Neural crest cell (in vitro differentiated cells): ENCODE measurements at regions not wholly inside any gene's neighbourhood (a gene's known extent, or its start where the extent isn't known, plus 50 kb on each side); places are given as distances from the start of the nearest gene placed in this dataset.

Source experiments
- DNase-seq: peaks from one replicate; pipeline ENCODE4 v3.0.0; 2021; ENCODE audit warnings: low read depth, mixed read lengths, low spot score
- H3K27ac Mint-ChIP-seq: one replicate; pipeline ENCODE4 v1.8.0; 2021; ENCODE audit warnings: mild to moderate bottlenecking, mixed read lengths; ENCODE audit not compliant: unreplicated experiment
- H3K27me3 Mint-ChIP-seq: 2 replicates; pipeline ENCODE4 v1.8.0; 2021; ENCODE audit warnings: low read depth, mild to moderate bottlenecking, mixed read lengths
- H3K36me3 Mint-ChIP-seq: 2 replicates; pipeline ENCODE4 v1.8.0; 2021; ENCODE audit warnings: low read depth, mild to moderate bottlenecking, mixed read lengths
- H3K4me1 Mint-ChIP-seq: 2 replicates; pipeline ENCODE4 v1.8.0; 2021; ENCODE audit warnings: mixed read lengths
- H3K4me3 Mint-ChIP-seq: one replicate; pipeline ENCODE4 v1.8.0; 2021; ENCODE audit warnings: mild to moderate bottlenecking, mixed read lengths
- H3K9me3 Mint-ChIP-seq: 2 replicates; pipeline ENCODE4 v1.8.0; 2021; ENCODE audit warnings: mixed read lengths
- TF ChIP-seq, protein P1 (sequence below): fragments of 200-600 bp; sonication (generic); conservative IDR thresholded peaks from 2 replicates; pipeline ENCODE4 v1.5.0; 2021; ENCODE audit warnings: antibody characterized with exemption, mild to moderate bottlenecking

DNA sequence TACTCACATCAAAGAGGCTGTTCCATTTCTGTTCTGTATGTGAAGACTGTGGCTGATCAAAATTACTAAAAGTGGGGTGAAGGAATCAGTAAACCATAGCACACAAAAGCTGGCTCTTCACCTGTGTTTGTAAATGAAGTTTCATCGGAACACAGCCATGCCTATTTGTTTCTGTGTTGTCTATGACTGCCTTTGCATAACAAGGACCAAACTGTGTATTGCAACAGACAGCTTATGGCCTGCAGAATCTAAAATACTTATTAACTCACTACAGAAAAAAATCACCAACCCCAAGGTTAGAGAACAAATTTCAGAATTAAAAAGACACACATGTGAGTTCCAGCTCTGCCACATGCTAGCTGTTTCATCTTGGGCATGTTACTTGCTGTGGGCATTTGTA, 163.9 kb downstream of the LYPLAL1 start:
- Mint-ChIP-seq H3K27me3 (no peaks in the 10 kb centered on the region), H3K4me3 (no peak overlapping the region), H3K9me3 (no peaks in the 10 kb centered on the region), H3K4me1 (no peaks in the 10 kb centered on the region), H3K36me3 (no peaks in the 10 kb centered on the region), H3K27ac (no peak overlapping the region)
- DNase-seq, result no peak
- TF ChIP-seq, protein P1, sequence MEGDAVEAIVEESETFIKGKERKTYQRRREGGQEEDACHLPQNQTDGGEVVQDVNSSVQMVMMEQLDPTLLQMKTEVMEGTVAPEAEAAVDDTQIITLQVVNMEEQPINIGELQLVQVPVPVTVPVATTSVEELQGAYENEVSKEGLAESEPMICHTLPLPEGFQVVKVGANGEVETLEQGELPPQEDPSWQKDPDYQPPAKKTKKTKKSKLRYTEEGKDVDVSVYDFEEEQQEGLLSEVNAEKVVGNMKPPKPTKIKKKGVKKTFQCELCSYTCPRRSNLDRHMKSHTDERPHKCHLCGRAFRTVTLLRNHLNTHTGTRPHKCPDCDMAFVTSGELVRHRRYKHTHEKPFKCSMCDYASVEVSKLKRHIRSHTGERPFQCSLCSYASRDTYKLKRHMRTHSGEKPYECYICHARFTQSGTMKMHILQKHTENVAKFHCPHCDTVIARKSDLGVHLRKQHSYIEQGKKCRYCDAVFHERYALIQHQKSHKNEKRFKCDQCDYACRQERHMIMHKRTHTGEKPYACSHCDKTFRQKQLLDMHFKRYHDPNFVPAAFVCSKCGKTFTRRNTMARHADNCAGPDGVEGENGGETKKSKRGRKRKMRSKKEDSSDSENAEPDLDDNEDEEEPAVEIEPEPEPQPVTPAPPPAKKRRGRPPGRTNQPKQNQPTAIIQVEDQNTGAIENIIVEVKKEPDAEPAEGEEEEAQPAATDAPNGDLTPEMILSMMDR, result no peak

DNA sequence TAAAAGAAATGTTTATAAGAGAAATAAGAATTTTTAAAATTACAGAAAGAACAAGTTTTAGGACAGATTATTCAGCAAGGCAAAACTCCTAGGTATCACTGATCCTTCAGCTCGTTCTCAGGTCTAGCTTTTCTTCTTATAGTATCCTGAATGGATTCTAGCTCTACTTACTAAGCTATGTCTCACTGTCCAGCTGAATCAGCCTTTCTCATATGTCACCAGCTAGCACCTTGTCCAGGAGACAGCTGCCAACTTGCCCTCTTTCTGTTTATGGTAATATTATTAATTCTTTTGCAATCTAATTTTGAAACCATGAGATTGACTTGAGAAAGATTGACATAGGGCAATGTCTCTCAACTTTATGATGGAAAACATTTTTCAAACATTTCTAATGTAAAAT, 159.9 kb downstream of the LYPLAL1 start:
- Mint-ChIP-seq H3K27ac (no peak overlapping the region), H3K4me1 (no peaks in the 10 kb centered on the region), H3K36me3 (no peaks in the 10 kb centered on the region), H3K27me3 (no peaks in the 10 kb centered on the region), H3K4me3 (no peak overlapping the region), H3K9me3 (no peaks in the 10 kb centered on the region)
- no peak for DNase-seq
- TF ChIP-seq, protein P1, result no peak

DNA sequence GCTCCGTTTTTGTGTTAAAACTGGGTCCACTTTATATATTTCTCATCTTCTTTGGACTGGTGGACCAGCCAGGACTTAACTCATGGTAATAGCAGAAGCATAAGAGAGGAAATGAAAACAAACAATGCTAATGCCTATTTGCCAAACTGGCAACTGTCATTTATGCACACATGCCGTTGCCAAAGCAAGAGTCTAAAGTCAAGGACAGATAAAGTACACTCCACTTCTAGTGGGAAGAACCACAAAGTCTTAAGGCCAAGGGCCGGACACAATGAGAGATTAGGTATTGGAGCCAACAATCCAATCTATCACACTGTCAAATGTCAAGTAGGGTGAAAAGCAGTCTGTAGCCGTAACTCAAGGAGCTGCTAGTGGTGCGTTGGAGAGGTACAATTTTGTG, 157.7 kb downstream of the LYPLAL1 start:
- H3K27me3 Mint-ChIP-seq, result no peaks in the 10 kb centered on the region
- no peak overlapping the region for H3K4me3 Mint-ChIP-seq
- H3K9me3 Mint-ChIP-seq, result peaks cover 3% of the 10 kb centered on the region
- DNase-seq, result no peak
- peaks cover 15% of the 10 kb centered on the region for H3K36me3 Mint-ChIP-seq
- no peaks in the 10 kb centered on the region for H3K4me1 Mint-ChIP-seq
- TF ChIP-seq, protein P1, result no peak
- H3K27ac Mint-ChIP-seq, result no peak overlapping the region

DNA sequence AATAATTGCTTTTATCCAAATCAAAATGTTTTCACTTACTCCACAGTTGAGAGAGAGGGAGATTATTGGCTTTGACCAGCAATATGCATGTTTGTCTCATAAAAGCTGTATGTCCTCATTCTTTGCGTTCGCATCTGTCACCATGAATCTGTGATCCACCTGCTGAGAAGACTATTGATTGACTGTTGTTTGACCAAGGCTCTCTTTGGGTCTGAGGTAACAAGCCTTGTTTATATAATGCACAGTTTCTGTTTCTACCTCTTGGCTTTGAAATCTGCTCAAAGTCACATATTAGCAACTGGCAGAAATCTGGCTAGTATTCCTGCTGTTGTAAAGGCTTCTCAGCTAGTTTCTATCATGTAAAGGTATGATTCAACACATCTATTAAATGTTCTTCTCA, 157.0 kb downstream of the LYPLAL1 start:
- no peak overlapping the region for H3K4me3 Mint-ChIP-seq
- no peaks in the 10 kb centered on the region for H3K4me1 Mint-ChIP-seq
- TF ChIP-seq, protein P1, result no peak
- no peak overlapping the region for H3K27ac Mint-ChIP-seq
- DNase-seq, result no peak
- H3K9me3 Mint-ChIP-seq, result peaks cover 3% of the 10 kb centered on the region
- no peaks in the 10 kb centered on the region for H3K27me3 Mint-ChIP-seq
- peaks cover 15% of the 10 kb centered on the region for H3K36me3 Mint-ChIP-seq

DNA sequence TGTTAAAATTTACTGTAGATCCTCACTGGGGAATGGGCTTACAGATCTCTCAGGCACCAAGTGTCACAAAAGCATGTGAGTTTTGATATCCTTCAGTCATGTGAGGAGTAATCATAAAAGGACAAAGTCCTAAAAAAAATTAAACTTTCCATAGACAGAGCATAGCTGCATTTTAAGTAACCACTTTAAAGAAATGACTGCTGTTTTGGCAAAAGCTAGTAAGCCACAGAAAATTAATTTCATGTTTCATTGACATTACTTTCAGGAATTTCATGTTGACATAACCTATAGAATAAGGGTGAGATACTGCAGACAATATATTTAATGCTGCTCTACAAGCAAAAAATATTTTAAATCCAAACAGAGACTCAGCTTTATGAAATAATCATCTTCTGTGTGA, 156.3 kb downstream of the LYPLAL1 start:
- no peak overlapping the region for H3K27ac Mint-ChIP-seq
- H3K36me3 Mint-ChIP-seq, result peaks cover 15% of the 10 kb centered on the region
- no peak for DNase-seq
- no peaks in the 10 kb centered on the region for H3K27me3 Mint-ChIP-seq
- no peaks in the 10 kb centered on the region for H3K4me1 Mint-ChIP-seq
- peaks cover 3% of the 10 kb centered on the region for H3K9me3 Mint-ChIP-seq
- no peak overlapping the region for H3K4me3 Mint-ChIP-seq
- TF ChIP-seq, protein P1, result no peak

DNA sequence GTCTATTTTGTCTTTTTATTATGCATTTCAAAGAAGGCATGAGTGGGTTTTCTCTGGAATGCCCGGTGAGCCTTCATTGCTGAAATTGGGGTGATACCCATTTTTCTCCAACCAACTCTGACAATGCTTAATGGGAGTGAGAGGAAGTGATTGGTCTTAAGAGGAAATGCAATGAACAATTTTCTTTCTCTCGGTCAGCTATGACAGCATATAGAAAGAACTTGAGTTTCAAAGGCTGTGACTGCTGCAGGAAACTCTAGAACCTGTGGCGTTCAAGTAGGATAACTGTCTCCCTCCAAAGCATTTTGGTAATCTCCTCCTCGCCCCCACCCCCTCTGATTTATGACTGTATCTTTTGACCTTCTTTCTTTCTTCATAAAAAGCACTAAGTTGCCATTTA, 155.9 kb downstream of the LYPLAL1 start:
- TF ChIP-seq, protein P1, result no peak
- H3K36me3 Mint-ChIP-seq, result peaks cover 15% of the 10 kb centered on the region

More for the DNA sequence above, 155.9 kb downstream of the LYPLAL1 start:
- no peak overlapping the region for H3K27ac Mint-ChIP-seq
- no peaks in the 10 kb centered on the region for H3K27me3 Mint-ChIP-seq
- no peak for DNase-seq
- peaks cover 2% of the 10 kb centered on the region for H3K4me1 Mint-ChIP-seq
- H3K9me3 Mint-ChIP-seq, result peaks cover 3% of the 10 kb centered on the region
- no peak overlapping the region for H3K4me3 Mint-ChIP-seq
